HFF-Myc (cell line): ENCODE measurements at regions not wholly inside any gene's neighbourhood (a gene's known extent, or its start where the extent isn't known, plus 50 kb on each side); places are given as distances from the start of the nearest gene placed in this dataset.

Source experiments
- DNase-seq: peaks from one replicate; pipeline ENCODE4 v3.0.0-alpha.2; 2011; ENCODE audit warnings: low read depth; ENCODE audit errors: extremely low read depth
- H3K4me3 ChIP-seq: replicated peaks from 2 replicates; pipeline ENCODE4 v1.5.1; 2011; ENCODE audit warnings: low read depth, mild to moderate bottlenecking, control low read depth, low read length
- CTCF ChIP-seq: IDR thresholded peaks from 2 replicates; pipeline ENCODE4 v1.5.1; 2012; ENCODE audit warnings: mild to moderate bottlenecking, low read depth, low read length, control low read depth; ENCODE audit errors: missing control alignments

- peak; percentile 16 for TF ChIP-seq CTCF
- DNase-seq: no peak
Observed at GRCh38 chr6:14283600-14284235, 166.1 kb downstream of the CD83 start.

GRCh38 chr6:14284969-14285590 lies 167.5 kb downstream of the CD83 start:
- no peak for TF ChIP-seq CTCF
- H3K4me3 ChIP-seq: no peak overlapping the region
- no peak for DNase-seq

More at GRCh38 chr6:14283600-14284235, 166.1 kb downstream of the CD83 start:
- no peak overlapping the region for H3K4me3 ChIP-seq

- H3K4me3 ChIP-seq: no peak overlapping the region
- TF ChIP-seq CTCF: no peak
- DNase-seq: peak; percentile 76
Observed at GRCh38 chr6:14286144-14286543, 168.6 kb downstream of the CD83 start.

GRCh38 chr6:14286634-14287428 lies 169.3 kb downstream of the CD83 start:
- no peak for DNase-seq
- H3K4me3 ChIP-seq: no peak overlapping the region
- no peak for TF ChIP-seq CTCF

GRCh38 chr6:14287707-14288106 lies 170.1 kb downstream of the CD83 start:
- no peak for TF ChIP-seq CTCF
- H3K4me3 ChIP-seq: no peak overlapping the region
- DNase-seq: no peak

GRCh38 chr6:14288910-14289309 lies 171.3 kb downstream of the CD83 start:
- no peak for DNase-seq
- no peak overlapping the region for H3K4me3 ChIP-seq
- TF ChIP-seq CTCF: no peak
